SK-N-SH (cell line): ENCODE measurements at regions not wholly inside any gene's neighbourhood (a gene's known extent, or its start where the extent isn't known, plus 50 kb on each side); places are given as distances from the start of the nearest gene placed in this dataset.

Experiments used
- CTCF ChIA-PET: fragments of 300-600, 350-600 bp; formaldehyde crosslinking; extraction: SDS; loops from one replicate; lab custom pipeline; 2021; lab: Yijun Ruan, JAX
- POLR2A ChIA-PET: fragments of 350-600 bp; sonication (Branson Sonifier 250); formaldehyde crosslinking; extraction: SDS; loops from one replicate; lab custom pipeline; 2020; ENCODE audit warnings: antibody characterized with exemption, inconsistent platforms; lab: Yijun Ruan, JAX
- DNase-seq: peaks from one replicate; pipeline ENCODE4 v3.0.0; 2012
- H2AFZ ChIP-seq: fragments of 200-600 bp; sonication (generic); 2 replicates; pipeline ENCODE4 v1.8.1; 2016; ENCODE audit warnings: antibody characterized with exemption, mild to moderate bottlenecking, low read depth
- H3F3A ChIP-seq: fragments of 200-600 bp; sonication (generic); replicated peaks from 2 replicates; pipeline ENCODE3; 2016; ENCODE audit warnings: antibody characterized with exemption, mild to moderate bottlenecking; ENCODE audit not compliant: insufficient read depth
- H3K27ac ChIP-seq, 2 experiments: fragments of 200-500 bp in 1 of 2; fragments of 200-600 bp in 1 of 2; sonication (Bioruptor generic) in 1 of 2; sonication (generic), shearing (Covaris generic) in 1 of 2; 2 replicates each; pipeline versions ENCODE4 v1.5.1 to v1.6.1; 2014 to 2016; ENCODE audit warnings: low read depth in 2 of 2, inconsistent platforms in 1 of 2, low read length in 1 of 2, mild to moderate bottlenecking in 1 of 2, mixed read lengths in 1 of 2
- H3K27me3 ChIP-seq: fragments of 200-600 bp; sonication (generic), shearing (Covaris generic); 2 replicates; pipeline ENCODE4 v1.6.1; 2016; ENCODE audit warnings: mixed run types; ENCODE audit not compliant: insufficient read depth
- H3K36me3 ChIP-seq, 2 experiments: fragments of 200-500 bp in 1 of 2; fragments of 200-600 bp in 1 of 2; sonication (Bioruptor generic) in 1 of 2; sonication (generic) in 1 of 2; replicated peaks in 1 of 2; 2 replicates each; pipeline versions ENCODE3 to v1.5.1; 2014 to 2016; ENCODE audit warnings: low read length in 1 of 2, mild to moderate bottlenecking in 1 of 2; ENCODE audit not compliant: insufficient read depth in 2 of 2, control insufficient read depth in 1 of 2
- H3K4me1 ChIP-seq, 2 experiments: fragments of 200-500 bp in 1 of 2; fragments of 200-600 bp in 1 of 2; sonication (Bioruptor generic) in 1 of 2; sonication (generic), shearing (Covaris generic) in 1 of 2; 2 replicates each; pipeline versions ENCODE4 v1.5.1 to v1.6.1; 2014 to 2016; ENCODE audit warnings: low read depth in 1 of 2, low read length in 1 of 2, mixed run types in 1 of 2; ENCODE audit not compliant: insufficient read depth in 2 of 2, control insufficient read depth in 1 of 2
- H3K4me2 ChIP-seq: fragments of 200-600 bp; sonication (generic), shearing (Covaris generic); 2 replicates; pipeline ENCODE4 v1.6.1; 2017; ENCODE audit warnings: mixed run types
- H3K4me3 ChIP-seq, 2 experiments: fragments of 200-500 bp in 1 of 2; fragments of 200-600 bp in 1 of 2; sonication (Bioruptor generic) in 1 of 2; sonication (generic), shearing (Covaris generic) in 1 of 2; 2 replicates each; pipeline versions ENCODE4 v1.5.1 to v1.8.1; 2014 to 2016; ENCODE audit warnings: low read depth in 2 of 2, inconsistent platforms in 1 of 2, low read length in 1 of 2, mild to moderate bottlenecking in 1 of 2, mixed read lengths in 1 of 2, moderate library complexity in 1 of 2
- H3K79me2 ChIP-seq: fragments of 200-600 bp; sonication (generic); 2 replicates; pipeline ENCODE4 v1.8.1; 2017; ENCODE audit warnings: mild to moderate bottlenecking; ENCODE audit not compliant: insufficient read depth
- H3K9ac ChIP-seq: fragments of 200-600 bp; sonication (generic); 2 replicates; pipeline ENCODE4 v1.6.1; 2017; ENCODE audit warnings: mixed run types
- H3K9me2 ChIP-seq: fragments of 200-600 bp; sonication (generic); 2 replicates; pipeline ENCODE4 v1.6.1; 2017; ENCODE audit warnings: mixed run types
- H3K9me3 ChIP-seq: fragments of 200-600 bp; sonication (generic); 2 replicates; pipeline ENCODE4 v1.6.1; 2017; ENCODE audit warnings: mixed run types, mild to moderate bottlenecking, moderate library complexity
- H4K20me1 ChIP-seq: fragments of 200-600 bp; sonication (generic); 2 replicates; pipeline ENCODE4 v1.6.1; 2017; ENCODE audit warnings: mild to moderate bottlenecking, mixed run types; ENCODE audit not compliant: insufficient read depth
- EP300 ChIP-seq, 2 experiments: IDR thresholded peaks; 2 replicates each; pipeline versions ENCODE4 v1.4.0 to v1.6.1; 2012; ENCODE audit warnings: borderline replicate concordance in 1 of 2, low read depth in 1 of 2, low read length in 1 of 2
- EZH2phosphoT487 ChIP-seq: fragments of 200-600 bp; sonication (generic); IDR thresholded peaks from 2 replicates; pipeline ENCODE4 v1.6.1; 2017; ENCODE audit warnings: low read depth, mixed run types, mild to moderate bottlenecking, antibody characterized with exemption, moderate library complexity, borderline replicate concordance
- FOSL2 ChIP-seq: IDR thresholded peaks from 2 replicates; pipeline ENCODE4 v1.4.0; 2012; ENCODE audit warnings: low read depth, mild to moderate bottlenecking, moderate library complexity, borderline replicate concordance
- GABPA ChIP-seq: IDR thresholded peaks from 2 replicates; pipeline ENCODE4 v1.4.0; 2012; ENCODE audit warnings: low read depth, mild to moderate bottlenecking
- GATA2 ChIP-seq: sonication (generic); formaldehyde crosslinking; IDR thresholded peaks from 2 replicates; pipeline ENCODE4 v1.5.0; 2020; ENCODE audit warnings: mild to moderate bottlenecking, missing genetic modification reagents
- JUND ChIP-seq: IDR thresholded peaks from 2 replicates; pipeline ENCODE4 v1.4.0; 2012
- MEF2A ChIP-seq: IDR thresholded peaks from 2 replicates; pipeline ENCODE4 v1.4.0; 2012; ENCODE audit warnings: low read depth, borderline replicate concordance
- NFIC ChIP-seq: IDR thresholded peaks from 2 replicates; pipeline ENCODE4 v1.4.0; 2012; ENCODE audit warnings: borderline replicate concordance
- SIN3A ChIP-seq: IDR thresholded peaks from 2 replicates; pipeline ENCODE4 v1.6.1; 2012; ENCODE audit warnings: low read depth, mild to moderate bottlenecking, low read length, moderate library complexity, borderline replicate concordance
- SMC3 ChIP-seq: IDR thresholded peaks from 2 replicates; pipeline ENCODE4 v1.6.1; 2012; ENCODE audit warnings: low read depth, low read length, improper control_type of control experiment
- TAF1 ChIP-seq: IDR thresholded peaks from 2 replicates; pipeline ENCODE4 v1.6.1; 2012; ENCODE audit warnings: low read depth, mild to moderate bottlenecking, low read length, moderate library complexity, borderline replicate concordance
- TCF12 ChIP-seq: IDR thresholded peaks from 2 replicates; pipeline ENCODE4 v1.4.0; 2012
- TEAD4 ChIP-seq: IDR thresholded peaks from 2 replicates; pipeline ENCODE4 v1.4.0; 2012; ENCODE audit warnings: mild to moderate bottlenecking, borderline replicate concordance; ENCODE audit not compliant: insufficient read depth
- WGBS: methylation state at CpG from one replicate; pipeline ENCODE4 v1.1.6; 2017; ENCODE audit warnings: low lambda C conversion rate; 5-methylcytosine and 5-hydroxymethylcytosine counted together
- TF ChIP-seq, protein P1 (sequence below): IDR thresholded peaks from 2 replicates; pipeline ENCODE4 v1.4.0; 2012; ENCODE audit warnings: low read depth

DNA sequence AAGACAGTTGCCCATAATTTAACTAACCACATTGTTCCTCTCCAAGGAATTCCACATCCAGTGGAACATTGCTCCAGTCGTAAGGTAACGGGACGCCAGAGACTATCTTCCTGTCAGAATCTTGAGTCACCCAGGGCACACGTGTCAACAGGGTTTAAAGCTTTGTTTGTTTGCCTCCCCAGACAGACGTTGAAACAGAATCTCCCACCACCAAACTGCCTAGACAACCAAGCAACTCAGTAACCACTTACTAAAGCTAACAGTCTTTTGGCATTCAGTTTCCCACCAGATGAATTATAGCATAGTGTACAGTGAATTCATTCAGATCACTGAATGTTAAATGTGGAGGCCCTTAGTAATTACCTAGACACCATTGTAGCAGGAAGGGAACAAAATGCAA is 439.5 kb downstream of the PLPP3 start:
- Histone ChIP-seq H3F3A (peaks cover 15% of the 10 kb centered on the region), H3K79me2 (no peaks in the 10 kb centered on the region), H3K9ac (no peak overlapping the region), H3K27me3 (no peaks in the 10 kb centered on the region), H2AFZ (no peak overlapping the region), H4K20me1 (no peaks in the 10 kb centered on the region), H3K4me2 (no peak overlapping the region), H3K4me3 (no peak overlapping the region), H3K9me3 (no peaks in the 10 kb centered on the region), H3K9me2 (no peaks in the 10 kb centered on the region), H3K36me3 (no peaks in the 10 kb centered on the region), H3K4me1 (peaks cover 2 to 13% of the 10 kb centered on the region in 2 experiments; a peak in 3 of 4 replicates), H3K27ac (no peak overlapping the region)
- WGBS = 90% methylated on average over 5 of the region's 5 CpGs
- POLR2A ChIA-PET = no interaction called here
- TF ChIP-seq SMC3 = no peak
- TF ChIP-seq TAF1 = no peak
- no peak for TF ChIP-seq SIN3A
- no peak for TF ChIP-seq NFIC
- CTCF ChIA-PET = no interaction called here
- no peak for DNase-seq

DNA sequence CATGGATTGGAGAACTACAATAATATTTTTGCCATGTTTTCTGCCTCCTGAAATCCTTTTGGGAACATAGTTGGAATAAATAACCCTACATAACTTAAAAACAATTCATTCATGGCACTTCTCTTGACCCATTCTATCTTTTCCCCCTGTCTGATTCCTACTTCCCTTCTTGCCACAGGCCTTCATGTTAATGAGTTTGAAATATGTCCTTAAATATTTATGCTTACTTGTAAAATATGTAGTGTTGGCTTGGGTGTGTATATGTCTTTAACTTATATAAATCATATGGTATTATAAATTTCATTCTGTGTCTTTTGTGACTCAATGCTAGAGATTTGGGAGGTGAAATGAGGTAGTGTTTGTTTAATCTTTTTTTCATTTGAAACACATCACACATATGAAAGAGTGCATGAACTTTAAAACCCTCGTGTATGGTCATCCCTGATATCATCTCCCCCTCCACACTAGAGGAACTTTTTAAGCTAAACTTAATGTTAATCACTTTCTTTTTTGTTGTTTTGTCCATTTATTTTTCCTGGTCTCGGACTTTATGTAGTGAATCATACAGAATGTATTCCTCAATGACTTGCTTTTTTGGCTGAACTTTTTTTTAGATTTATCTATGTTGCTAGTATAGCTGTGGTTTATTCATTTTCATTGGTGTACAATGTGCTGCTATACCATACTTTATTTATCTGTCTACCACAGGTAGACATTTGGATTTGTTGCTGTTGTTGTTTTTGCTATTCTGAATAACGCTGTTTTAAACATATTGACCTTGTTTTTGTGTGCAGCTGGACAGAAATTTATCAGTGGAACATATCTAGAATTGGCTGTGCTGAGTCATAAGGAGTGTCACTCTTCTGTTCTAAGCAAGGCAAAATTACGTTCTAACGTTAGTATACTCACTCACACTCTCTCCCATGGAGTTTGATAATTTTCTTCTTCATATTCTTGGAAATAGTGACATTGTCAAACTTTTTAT is 441.6 kb downstream of the PLPP3 start:
- H3K9me3 ChIP-seq = no peaks in the 10 kb centered on the region
- no peaks in the 10 kb centered on the region for H3K27me3 ChIP-seq
- H3F3A ChIP-seq = peaks cover 15% of the 10 kb centered on the region
- peak overlapping the region; percentile 39; the same call in 1 of the 2 replicates for H3K4me2 ChIP-seq
- ChIA-PET POLR2A (no interaction called here), CTCF (interaction anchor here (1.0 kb wide), 1 partner anchor 31 kb away, joined by 3 read pairs; no protein-coding TSS in a partner anchor)
- no peaks in the 10 kb centered on the region for H3K79me2 ChIP-seq
- peak overlapping the region; percentile 63; the same call in 1 of the 2 replicates for H2AFZ ChIP-seq
- no peaks in the 10 kb centered on the region for H3K36me3 ChIP-seq
- H3K27ac ChIP-seq = peak overlapping the region; percentile 53 to 74
- H3K4me3 ChIP-seq = no peak overlapping the region
- H3K9ac ChIP-seq = peak overlapping the region; percentile 9; the same call in 1 of the 2 replicates
- DNase-seq = no peak
- TF ChIP-seq JUND = peak; percentile 39; the same call in 1 of the 2 replicates
- peak; percentile 50; the same call in 1 of the 2 replicates for TF ChIP-seq TCF12
- no peak for TF ChIP-seq TAF1
- TF ChIP-seq MEF2A = no peak
- TF ChIP-seq SIN3A = no peak
- TF ChIP-seq FOSL2 = 0 out of 2 replicates have a peak, but pooled peaks have one; percentile 37
- TF ChIP-seq GATA2 (CRISPR knock-in tag) = 0 out of 2 replicates have a peak, but pooled peaks have one; percentile 6
- TF ChIP-seq EZH2phosphoT487 = no peak
- TF ChIP-seq TEAD4 = no peak
- TF ChIP-seq, protein P1, sequence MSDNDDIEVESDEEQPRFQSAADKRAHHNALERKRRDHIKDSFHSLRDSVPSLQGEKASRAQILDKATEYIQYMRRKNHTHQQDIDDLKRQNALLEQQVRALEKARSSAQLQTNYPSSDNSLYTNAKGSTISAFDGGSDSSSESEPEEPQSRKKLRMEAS = no peak
- TF ChIP-seq GABPA = no peak
- TF ChIP-seq EP300 (IDR thresholded peaks at IDR 0.05; ENCODE audit: borderline replicate concordance in 1 of 2, low read depth in 1 of 2, low read length in 1 of 2) = 0 out of 4 replicates have a peak, but pooled peaks of 1 of the 2 experiments have one; percentile 23
- no peak for TF ChIP-seq SMC3
- TF ChIP-seq, all 33 proteins: peak for 5
- H3K4me1 ChIP-seq = peaks cover 7 to 13% of the 10 kb centered on the region in 2 experiments; a peak in 3 of 4 replicates
- no peaks in the 10 kb centered on the region for H3K9me2 ChIP-seq
- 16% methylated on average over 5 of the region's 5 CpGs for WGBS
- no peaks in the 10 kb centered on the region for H4K20me1 ChIP-seq
